Myocyte (in vitro differentiated cells): ENCODE measurements at regions not wholly inside any gene's neighbourhood (a gene's known extent, or its start where the extent isn't known, plus 50 kb on each side); places are given as distances from the start of the nearest gene placed in this dataset.
"Not testable (repeated sequence)": the region's sequence is repeated elsewhere in the genome, so short reads cannot be mapped to it uniquely, and the experiment has no call there.

Experiments used
- DNase-seq: peaks from one replicate; pipeline ENCODE4 v3.0.0-alpha.2; 2012; ENCODE audit warnings: low read depth

DNA sequence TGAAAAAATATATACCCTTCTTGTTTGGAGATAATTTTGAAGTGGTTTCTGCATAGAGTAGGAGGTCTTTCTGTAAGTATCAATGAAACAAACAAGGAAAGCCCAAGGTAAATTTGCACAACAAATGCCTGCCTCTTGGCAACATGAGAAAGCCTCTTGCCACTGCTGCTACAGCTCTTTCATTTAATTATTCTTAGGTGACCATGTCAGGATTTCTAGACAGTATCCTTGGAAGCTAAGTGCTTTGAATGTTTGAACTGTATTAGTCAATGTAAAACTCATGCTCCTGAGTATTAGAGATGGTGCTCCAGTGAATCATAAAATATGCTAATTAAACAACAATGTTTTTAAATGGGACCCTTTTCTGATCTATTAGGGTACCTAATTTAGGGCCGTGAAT lies 81.2 kb upstream of the ITGB1 start:
- no peak for DNase-seq

DNA sequence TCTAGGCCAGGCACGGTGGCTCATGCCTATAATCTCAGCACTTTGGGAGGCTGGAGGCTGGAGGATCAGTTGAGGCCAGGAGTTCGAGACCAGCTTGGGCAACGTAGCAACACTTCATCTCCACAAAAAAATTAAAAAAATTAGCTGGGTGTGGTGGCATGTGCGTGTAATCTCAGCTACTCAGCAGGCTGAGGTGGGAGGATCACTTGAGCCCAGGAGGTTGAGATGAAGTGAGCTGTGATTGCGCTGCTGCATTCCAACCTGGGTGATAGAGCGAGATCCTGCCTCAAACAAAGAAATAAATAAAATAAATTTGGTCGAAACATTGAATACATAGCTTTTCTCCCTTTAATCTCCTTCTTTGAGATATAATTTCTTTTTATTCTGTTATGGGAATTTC lies 80.6 kb upstream of the ITGB1 start:
- no peak for DNase-seq

GRCh38 chr10:33037726-33038125 lies 79.7 kb upstream of the ITGB1 start:
- no peak for DNase-seq

- no peak for DNase-seq
Measured at GRCh38 chr10:33036670-33037069, 78.6 kb upstream of the ITGB1 start.

- no peak for DNase-seq
Measured at GRCh38 chr10:33035411-33035810, 77.4 kb upstream of the ITGB1 start.

- no peak for DNase-seq
Measured at GRCh38 chr10:33034931-33035330, 76.9 kb upstream of the ITGB1 start.

- peak; percentile 28 for DNase-seq
Measured at GRCh38 chr10:33032654-33033151, 74.7 kb upstream of the ITGB1 start.

- DNase-seq: no peak
Measured at GRCh38 chr10:33031815-33032653, 74.0 kb upstream of the ITGB1 start.

DNA sequence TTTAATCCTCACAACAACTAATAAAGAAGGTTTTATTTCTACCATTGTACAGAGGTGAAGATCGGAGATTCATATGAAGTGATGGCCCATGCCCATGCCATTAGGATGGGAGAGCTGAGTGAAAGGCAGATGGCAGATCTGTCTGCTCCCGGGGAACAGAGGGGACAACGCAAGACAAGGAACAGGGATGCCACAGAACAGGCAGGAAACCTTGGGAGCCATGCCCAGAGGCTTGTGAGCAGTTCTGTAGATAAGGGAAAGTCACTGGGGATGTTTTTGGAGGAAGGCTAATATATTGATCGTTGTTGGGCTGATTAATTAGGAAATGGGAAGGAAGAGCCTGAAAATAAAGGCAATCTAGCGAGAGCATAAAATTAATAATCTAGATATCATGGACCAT lies 73.1 kb upstream of the ITGB1 start:
- DNase-seq: no peak

DNA sequence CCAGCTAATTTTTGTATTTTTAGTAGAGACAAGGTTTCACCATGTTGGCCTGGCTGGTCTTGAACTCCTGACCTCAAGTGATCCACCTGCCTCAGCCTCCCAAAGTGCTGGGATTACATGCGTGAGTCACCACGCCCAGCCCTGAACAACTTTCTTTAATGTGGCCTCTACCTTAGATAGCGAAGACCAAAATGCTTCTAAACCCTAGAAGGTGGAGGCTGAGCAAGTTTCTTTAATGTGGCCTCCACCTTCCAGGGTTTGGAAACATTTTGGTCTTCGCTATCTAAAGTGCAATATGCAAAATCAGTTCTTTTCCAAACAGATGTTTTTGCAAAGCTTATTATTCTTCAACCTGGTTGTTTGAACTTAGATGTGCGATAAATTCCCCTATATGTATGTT lies 70.5 kb upstream of the ITGB1 start:
- DNase-seq: not testable (repeated sequence)

DNA sequence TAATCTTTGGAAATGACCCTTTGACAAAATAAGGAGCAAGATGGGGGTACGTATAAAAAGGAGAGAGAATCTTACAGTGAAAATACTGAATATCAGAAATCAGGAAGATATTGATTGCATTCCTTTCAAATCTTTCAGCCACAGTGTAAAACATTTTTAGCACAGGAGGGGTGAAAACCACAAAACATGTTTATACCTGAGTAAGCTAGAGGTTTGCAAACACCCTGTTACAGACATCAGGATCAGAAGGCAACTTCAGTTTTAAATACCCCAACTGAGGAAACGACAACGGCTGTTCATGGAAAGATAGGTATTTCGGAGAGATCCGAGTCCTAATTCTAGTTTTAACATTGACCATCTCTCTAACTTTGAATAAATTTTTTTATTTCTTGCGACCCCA lies 69.1 kb upstream of the ITGB1 start:
- DNase-seq: no peak

GRCh38 chr10:33026422-33026821 lies 68.4 kb upstream of the ITGB1 start:
- peak; percentile 80 for DNase-seq

DNA sequence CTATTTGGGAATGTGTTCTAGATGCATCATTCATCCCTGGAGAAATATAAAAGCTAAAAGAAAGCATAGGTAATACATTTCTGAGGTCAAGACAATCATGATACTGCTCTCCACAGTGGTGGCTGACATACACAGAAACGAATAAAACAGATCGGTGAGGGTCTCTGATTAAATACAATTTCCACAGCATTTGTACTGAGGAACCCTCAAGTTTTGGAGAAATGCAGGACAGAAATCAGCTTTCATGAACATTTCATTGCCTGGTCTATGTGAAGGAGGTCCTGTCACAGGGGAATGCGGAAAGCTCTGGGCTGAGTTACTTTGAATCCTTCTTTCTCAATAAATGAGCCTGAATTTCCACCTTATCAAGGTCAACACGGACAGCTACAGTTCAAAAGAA lies 67.9 kb upstream of the ITGB1 start:
- no peak for DNase-seq

DNA sequence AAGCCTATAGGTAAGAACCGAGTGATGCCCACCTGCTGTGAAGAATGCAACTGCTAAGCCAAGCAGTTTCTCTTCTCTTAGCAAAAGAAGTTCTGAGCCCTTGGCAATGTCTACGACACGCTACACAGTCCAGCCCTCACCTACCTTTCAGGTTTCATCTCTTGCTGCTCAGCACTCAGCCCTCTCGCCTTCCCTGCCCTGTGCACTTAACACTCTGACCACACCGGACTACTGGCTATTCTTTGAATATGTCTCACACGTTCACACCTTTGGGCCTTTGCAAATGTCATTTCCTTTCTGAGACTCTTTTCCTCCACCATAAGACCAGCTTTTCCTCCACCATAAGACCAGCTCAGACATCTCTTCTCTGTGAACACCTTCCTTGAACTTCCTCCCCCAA lies 67.0 kb upstream of the ITGB1 start:
- no peak for DNase-seq

- no peak for DNase-seq
Measured at GRCh38 chr10:33022691-33023090, 64.7 kb upstream of the ITGB1 start.

GRCh38 chr10:33022090-33022489 lies 64.1 kb upstream of the ITGB1 start:
- no peak for DNase-seq

DNA sequence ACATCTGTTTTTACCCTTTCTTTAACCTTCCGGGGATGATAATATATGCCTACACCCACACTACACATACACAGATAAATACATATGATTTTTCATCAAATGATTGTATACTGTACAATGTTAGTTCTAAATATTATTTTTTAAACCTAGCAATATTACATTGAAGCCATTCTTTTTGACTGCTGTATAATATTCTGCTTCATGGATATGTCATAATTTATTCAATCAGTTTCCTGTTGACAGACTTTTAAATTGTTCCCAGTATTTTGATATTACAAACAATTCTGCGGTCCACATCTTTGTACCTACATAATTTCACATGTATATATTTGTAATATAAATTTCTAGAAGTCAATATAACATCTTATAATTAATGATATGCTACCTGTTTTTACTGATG lies 59.0 kb upstream of the ITGB1 start:
- no peak for DNase-seq

- DNase-seq: peak; percentile 76
Measured at GRCh38 chr10:33015761-33016547, 57.9 kb upstream of the ITGB1 start.

- not testable (repeated sequence) for DNase-seq
Measured at GRCh38 chr10:33013331-33013730, 55.3 kb upstream of the ITGB1 start.

DNA sequence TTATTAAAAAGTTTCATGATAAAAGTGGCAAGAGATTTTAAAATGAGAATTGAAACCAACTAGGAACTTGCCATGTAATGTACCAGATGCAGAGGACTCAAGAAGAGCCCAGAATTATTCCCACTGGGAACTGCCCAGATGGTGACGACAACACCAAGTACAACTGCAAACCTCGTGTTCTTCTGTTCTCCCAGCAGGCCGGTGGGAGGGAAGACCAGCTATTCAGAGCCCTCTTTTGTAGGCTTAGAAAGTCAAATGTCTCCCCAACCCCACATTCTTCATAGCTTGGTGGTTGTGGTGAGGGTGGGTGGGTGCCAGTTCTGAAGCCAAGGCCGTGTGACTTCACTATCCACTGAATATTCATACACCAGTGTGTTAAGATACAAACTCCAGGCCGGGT lies 54.3 kb upstream of the ITGB1 start:
- peak; percentile 45 for DNase-seq

DNA sequence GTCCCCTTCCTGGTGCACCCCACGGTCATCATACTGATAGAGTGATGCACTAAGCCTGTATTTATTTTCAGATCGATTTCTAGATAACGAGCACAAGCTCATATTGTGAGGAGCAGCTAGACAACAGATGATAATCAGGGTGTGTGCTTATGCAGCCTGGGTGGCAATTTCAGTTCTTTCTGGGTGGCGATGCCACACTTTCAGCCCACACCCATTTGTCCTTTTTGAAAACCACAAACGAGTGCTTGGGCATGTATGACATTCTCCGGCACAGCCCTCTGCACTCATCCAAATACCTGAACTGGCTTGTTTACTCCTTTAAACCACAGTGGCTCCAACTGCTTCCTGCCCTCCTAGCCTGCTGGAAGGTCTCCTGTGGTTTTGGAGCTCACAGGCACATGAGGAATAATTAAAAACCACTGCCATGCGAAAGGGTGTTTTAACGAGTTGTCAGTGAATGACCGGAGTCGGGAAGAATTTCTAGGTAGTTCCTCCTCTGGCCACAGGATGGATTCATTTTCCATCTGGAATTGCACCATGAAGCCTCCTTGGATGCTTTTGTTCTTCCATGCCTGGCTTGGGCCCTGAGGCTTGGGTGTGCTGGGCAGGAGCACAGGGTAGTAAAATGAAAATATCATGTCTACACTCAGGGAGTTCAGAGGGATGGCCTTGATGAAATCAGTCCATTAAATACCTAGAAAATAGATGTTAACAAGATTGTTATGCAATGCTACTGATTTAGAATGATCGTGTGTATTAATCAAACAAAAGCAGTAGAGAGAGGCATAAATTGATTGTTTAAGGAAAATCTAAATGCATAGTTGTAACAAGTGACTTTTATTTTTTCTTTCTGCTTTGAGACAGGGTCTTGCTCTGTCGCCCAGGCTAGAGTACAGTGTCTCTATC lies 52.4 kb upstream of the ITGB1 start:
- DNase-seq: peak; percentile 98
